ENCODE measurements at regions not wholly inside any gene's neighbourhood (a gene's known extent, or its start where the extent isn't known, plus 50 kb on each side); places are given as distances from the start of the nearest gene placed in this dataset.

- Histone ChIP-seq H3K4me3 (ENCODE audit: control insufficient read depth in 1 of 2, extremely low read depth in 1 of 2, low read length in 1 of 2) (no peak overlapping the region), H3K27ac (ENCODE audit: low read length) (no peak overlapping the region), H3K36me3 (ENCODE audit: control insufficient read depth in 2 of 2, extremely low read depth in 1 of 2, insufficient read depth in 1 of 2, low read length in 1 of 2) (no peaks in the 10 kb centered on the region), H3K9me3 (no peaks in the 10 kb centered on the region), H3K27me3 (replicated peaks in 1 of 2; ENCODE audit: control insufficient read depth in 2 of 2, extremely low read depth in 1 of 2, insufficient read depth in 2 of 2, low read length in 1 of 2) (peaks cover 0 to 14% of the 10 kb centered on the region in 2 experiments), H3K4me1 (ENCODE audit: control insufficient read depth in 1 of 2, extremely low read depth in 1 of 2, insufficient read depth in 2 of 2, low read length in 2 of 2) (no peaks in the 10 kb centered on the region)
- ATAC-seq (replicated peaks in 1 of 4), result no peak
- no CpG with 5 or more reads among the region's 1 CpG for WGBS (ENCODE audit: insufficient coverage)
- peaks cover 0 to 17% (median 9%) of the 10 kb centered on the region in 3 donors for H3K9me3 Mint-ChIP-seq
- H3K36me3 Mint-ChIP-seq, result no peaks in the 10 kb centered on the region
- H3K27ac Mint-ChIP-seq, result no peak overlapping the region
- H3K27me3 Mint-ChIP-seq, result peaks cover 27% of the 10 kb centered on the region in 2 donors
- ChIA-PET CTCF (interaction anchor here in 1 of 2 donors (0.7 kb wide), 1 partner anchor 77 kb away, joined by 3 read pairs; no protein-coding TSS in a partner anchor), POLR2A (no interaction called here)
- H3K4me3 Mint-ChIP-seq, result no peak overlapping the region
- peak in 1 of 35 experiments; percentile 6 for DNase-seq
- no peaks in the 10 kb centered on the region for H3K4me1 Mint-ChIP-seq
These were observed 378.8 kb downstream of the MED13L start for GRCh38 chr12:115898670-115899069.

- POLR2A ChIA-PET, result no interaction called here
- Mint-ChIP-seq H3K27me3 (peaks cover 29 to 31% of the 10 kb centered on the region in 2 donors), H3K4me3 (no peak overlapping the region), H3K27ac (no peak overlapping the region), H3K36me3 (no peaks in the 10 kb centered on the region), H3K9me3 (peaks cover 0 to 11% (median 9%) of the 10 kb centered on the region in 3 donors), H3K4me1 (no peaks in the 10 kb centered on the region)
- no peak overlapping the region for H3K4me3 ChIP-seq (ENCODE audit: control insufficient read depth in 1 of 2, extremely low read depth in 1 of 2, low read length in 1 of 2)
- CTCF ChIA-PET, result no interaction called here
- no peaks in the 10 kb centered on the region for H3K9me3 ChIP-seq
- DNase-seq (no peak), ATAC-seq (replicated peaks in 1 of 4) (no peak)
- H3K4me1 ChIP-seq (ENCODE audit: control insufficient read depth in 1 of 2, extremely low read depth in 1 of 2, insufficient read depth in 2 of 2, low read length in 2 of 2), result no peaks in the 10 kb centered on the region
- H3K27me3 ChIP-seq (replicated peaks in 1 of 2; ENCODE audit: control insufficient read depth in 2 of 2, extremely low read depth in 1 of 2, insufficient read depth in 2 of 2, low read length in 1 of 2), result peaks cover 0 to 18% of the 10 kb centered on the region in 2 experiments
- no peak overlapping the region for H3K27ac ChIP-seq (ENCODE audit: low read length)
- WGBS (ENCODE audit: insufficient coverage), result no CpG with 5 or more reads among the region's 3 CpGs
- no peaks in the 10 kb centered on the region for H3K36me3 ChIP-seq (ENCODE audit: control insufficient read depth in 2 of 2, extremely low read depth in 1 of 2, insufficient read depth in 1 of 2, low read length in 1 of 2)
These were observed 379.8 kb downstream of the MED13L start for GRCh38 chr12:115897729-115898128.

GRCh38 chr12:115895247-115895646, 382.2 kb downstream of the MED13L start:
- H3K4me3 Mint-ChIP-seq, result no peak overlapping the region

GRCh38 chr12:115891556-115892164, 385.8 kb downstream of the MED13L start:
- Histone ChIP-seq H3K4me3 (ENCODE audit: control insufficient read depth in 1 of 2, extremely low read depth in 1 of 2, low read length in 1 of 2) (no peak overlapping the region), H3K27ac (ENCODE audit: low read length) (no peak overlapping the region), H3K9me3 (no peaks in the 10 kb centered on the region), H3K27me3 (replicated peaks in 1 of 2; ENCODE audit: control insufficient read depth in 2 of 2, extremely low read depth in 1 of 2, insufficient read depth in 2 of 2, low read length in 1 of 2) (peaks cover 0 to 12% of the 10 kb centered on the region in 2 experiments), H3K4me1 (ENCODE audit: control insufficient read depth in 1 of 2, extremely low read depth in 1 of 2, insufficient read depth in 2 of 2, low read length in 2 of 2) (no peaks in the 10 kb centered on the region), H3K36me3 (ENCODE audit: control insufficient read depth in 2 of 2, extremely low read depth in 1 of 2, insufficient read depth in 1 of 2, low read length in 1 of 2) (no peaks in the 10 kb centered on the region)
- peaks cover 0 to 11% (median 9%) of the 10 kb centered on the region in 3 donors for H3K9me3 Mint-ChIP-seq
- CTCF ChIA-PET, result interaction anchor here in 1 of 2 donors (1.6 kb wide), 1 partner anchor 21 kb away, joined by 4 read pairs; no protein-coding TSS in a partner anchor
- no peak overlapping the region for H3K4me3 Mint-ChIP-seq
- POLR2A ChIA-PET, result no interaction called here
- 13% methylated on average over 1 of the region's 6 CpGs for WGBS (ENCODE audit: insufficient coverage)
- peaks cover 20 to 28% of the 10 kb centered on the region in 2 donors for H3K27me3 Mint-ChIP-seq
- H3K27ac Mint-ChIP-seq, result peak overlapping the region in 1 of 2 donors; percentile 38
- H3K36me3 Mint-ChIP-seq, result no peaks in the 10 kb centered on the region
- ATAC-seq (replicated peaks in 1 of 4), result no peak
- no peak for DNase-seq
- no peaks in the 10 kb centered on the region for H3K4me1 Mint-ChIP-seq

More at GRCh38 chr12:115895247-115895646, 382.2 kb downstream of the MED13L start:
- peaks cover 23 to 25% of the 10 kb centered on the region in 2 donors for H3K27me3 Mint-ChIP-seq
- no peaks in the 10 kb centered on the region for H3K36me3 Mint-ChIP-seq
- ChIA-PET CTCF (no interaction called here), POLR2A (no interaction called here)
- Histone ChIP-seq H3K4me3 (ENCODE audit: control insufficient read depth in 1 of 2, extremely low read depth in 1 of 2, low read length in 1 of 2) (no peak overlapping the region), H3K9me3 (no peaks in the 10 kb centered on the region), H3K4me1 (ENCODE audit: control insufficient read depth in 1 of 2, extremely low read depth in 1 of 2, insufficient read depth in 2 of 2, low read length in 2 of 2) (no peaks in the 10 kb centered on the region), H3K36me3 (ENCODE audit: control insufficient read depth in 2 of 2, extremely low read depth in 1 of 2, insufficient read depth in 1 of 2, low read length in 1 of 2) (no peaks in the 10 kb centered on the region), H3K27ac (ENCODE audit: low read length) (no peak overlapping the region), H3K27me3 (replicated peaks in 1 of 2; ENCODE audit: control insufficient read depth in 2 of 2, extremely low read depth in 1 of 2, insufficient read depth in 2 of 2, low read length in 1 of 2) (peaks cover 0 to 18% of the 10 kb centered on the region in 2 experiments)
- peaks cover 0 to 11% (median 9%) of the 10 kb centered on the region in 3 donors for H3K9me3 Mint-ChIP-seq
- H3K27ac Mint-ChIP-seq, result no peak overlapping the region
- H3K4me1 Mint-ChIP-seq, result no peaks in the 10 kb centered on the region
- ATAC-seq (replicated peaks in 1 of 4) (no peak), DNase-seq (no peak)
- WGBS (ENCODE audit: insufficient coverage), result 80% methylated on average over 1 of the region's 1 CpG

- H3K9me3 Mint-ChIP-seq, result no peaks in the 10 kb centered on the region
- no peaks in the 10 kb centered on the region for H3K4me1 ChIP-seq (ENCODE audit: control insufficient read depth in 1 of 2, extremely low read depth in 1 of 2, insufficient read depth in 2 of 2, low read length in 2 of 2)
- H3K4me3 Mint-ChIP-seq, result no peak overlapping the region
- peaks cover 0 to 13% of the 10 kb centered on the region in 2 experiments for H3K27me3 ChIP-seq (replicated peaks in 1 of 2; ENCODE audit: control insufficient read depth in 2 of 2, extremely low read depth in 1 of 2, insufficient read depth in 2 of 2, low read length in 1 of 2)
- H3K27ac Mint-ChIP-seq, result no peak overlapping the region
- no peak overlapping the region for H3K27ac ChIP-seq (ENCODE audit: low read length)
- ATAC-seq (replicated peaks in 1 of 4) (no peak), DNase-seq (no peak)
- WGBS (ENCODE audit: insufficient coverage), result no CpG with 5 or more reads among the region's 4 CpGs
- POLR2A ChIA-PET, result no interaction called here
- peaks cover 26 to 28% of the 10 kb centered on the region in 2 donors for H3K27me3 Mint-ChIP-seq
- no peaks in the 10 kb centered on the region for H3K36me3 Mint-ChIP-seq
- no peak overlapping the region for H3K4me3 ChIP-seq (ENCODE audit: control insufficient read depth in 1 of 2, extremely low read depth in 1 of 2, low read length in 1 of 2)
- CTCF ChIA-PET, result no interaction called here
- H3K36me3 ChIP-seq (ENCODE audit: control insufficient read depth in 2 of 2, extremely low read depth in 1 of 2, insufficient read depth in 1 of 2, low read length in 1 of 2), result no peaks in the 10 kb centered on the region
- H3K9me3 ChIP-seq, result no peaks in the 10 kb centered on the region
- H3K4me1 Mint-ChIP-seq, result no peaks in the 10 kb centered on the region
These were observed 390.8 kb downstream of the MED13L start for GRCh38 chr12:115886666-115887065.

GRCh38 chr12:115885040-115885690, 392.3 kb downstream of the MED13L start:
- no peaks in the 10 kb centered on the region for H3K4me1 ChIP-seq (ENCODE audit: control insufficient read depth in 1 of 2, extremely low read depth in 1 of 2, insufficient read depth in 2 of 2, low read length in 2 of 2)
- no peak overlapping the region for H3K27ac ChIP-seq (ENCODE audit: low read length)
- WGBS (ENCODE audit: insufficient coverage), result 69% methylated on average over 10 of the region's 12 CpGs
- POLR2A ChIA-PET, result no interaction called here
- DNase-seq (no peak), ATAC-seq (replicated peaks in 1 of 4) (no peak)
- Mint-ChIP-seq H3K27ac (no peak overlapping the region), H3K4me1 (no peaks in the 10 kb centered on the region), H3K27me3 (peaks cover 22 to 28% of the 10 kb centered on the region in 2 donors), H3K36me3 (no peaks in the 10 kb centered on the region), H3K4me3 (no peak overlapping the region), H3K9me3 (no peaks in the 10 kb centered on the region)
- H3K4me3 ChIP-seq (ENCODE audit: control insufficient read depth in 1 of 2, extremely low read depth in 1 of 2, low read length in 1 of 2), result no peak overlapping the region
- H3K9me3 ChIP-seq, result no peaks in the 10 kb centered on the region
- H3K27me3 ChIP-seq (replicated peaks in 1 of 2; ENCODE audit: control insufficient read depth in 2 of 2, extremely low read depth in 1 of 2, insufficient read depth in 2 of 2, low read length in 1 of 2), result peaks cover 0 to 13% of the 10 kb centered on the region in 2 experiments
- H3K36me3 ChIP-seq (ENCODE audit: control insufficient read depth in 2 of 2, extremely low read depth in 1 of 2, insufficient read depth in 1 of 2, low read length in 1 of 2), result no peaks in the 10 kb centered on the region
- CTCF ChIA-PET, result interaction anchor here in 1 of 2 donors (0.6 kb wide), 1 partner anchor 1636 kb away, joined by 3 read pairs; no protein-coding TSS in a partner anchor
